GM19035 (cell line): ENCODE measurements at regions not wholly inside any gene's neighbourhood (a gene's known extent, or its start where the extent isn't known, plus 50 kb on each side); places are given as distances from the start of the nearest gene placed in this dataset.
"Not testable (repeated sequence)": the region's sequence is repeated elsewhere in the genome, so short reads cannot be mapped to it uniquely, and the experiment has no call there.

ENCODE experiments used
- ATAC-seq: cut with Tn5 transposase; IDR thresholded peaks from one replicate; pipeline ENCODE4 v1.9.1; 2021; ENCODE audit not compliant: unreplicated experiment

- no peak for ATAC-seq
Measured at GRCh38 chr15:35912196-35912595, 366.2 kb upstream of the DPH6 start.

DNA sequence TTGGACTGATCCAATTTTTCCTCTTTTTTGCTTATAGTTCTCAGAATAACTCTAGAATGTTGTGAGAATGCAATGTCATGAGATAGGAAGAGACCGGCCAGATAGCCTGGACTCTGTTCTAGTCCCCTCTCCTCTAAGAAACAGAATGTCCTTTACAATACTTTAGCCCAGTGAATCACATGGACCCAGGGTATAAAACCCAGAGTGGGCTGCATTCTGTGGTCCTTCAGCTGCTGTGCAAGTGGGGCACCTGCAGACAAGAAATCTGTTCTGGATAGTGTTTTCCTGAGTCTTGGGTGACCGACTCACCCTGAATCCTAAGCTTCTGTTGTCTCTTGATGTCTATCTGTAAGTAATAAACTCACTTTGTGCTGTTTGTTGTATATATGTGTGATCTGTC, 368.6 kb upstream of the DPH6 start:
- ATAC-seq = no peak

GRCh38 chr15:35921046-35921445, 375.1 kb upstream of the DPH6 start:
- no peak for ATAC-seq

GRCh38 chr15:35925275-35926006, 379.5 kb upstream of the DPH6 start:
- no peak for ATAC-seq

DNA sequence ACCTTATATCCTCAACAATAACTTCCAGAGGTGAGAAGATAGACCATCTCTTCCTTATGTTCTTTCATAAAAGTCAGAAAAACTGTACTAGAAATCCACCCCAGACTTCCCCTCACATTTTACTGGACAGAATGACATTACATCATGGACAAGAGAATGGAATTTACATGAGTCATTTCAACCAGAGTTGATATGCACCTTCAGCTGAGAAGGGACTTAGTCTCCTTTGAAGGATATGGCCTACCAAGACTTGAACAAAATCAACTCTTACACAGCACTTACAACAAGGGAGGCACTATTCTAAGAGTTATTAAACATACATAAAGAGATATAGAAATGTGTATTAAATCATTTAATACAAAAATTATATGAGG, 380.0 kb upstream of the DPH6 start:
- ATAC-seq = no peak

- no peak for ATAC-seq
Measured at GRCh38 chr15:35928847-35929246, 382.9 kb upstream of the DPH6 start.

- peak; percentile 85 for ATAC-seq
Measured at GRCh38 chr15:35929740-35930444, 383.9 kb upstream of the DPH6 start.

DNA sequence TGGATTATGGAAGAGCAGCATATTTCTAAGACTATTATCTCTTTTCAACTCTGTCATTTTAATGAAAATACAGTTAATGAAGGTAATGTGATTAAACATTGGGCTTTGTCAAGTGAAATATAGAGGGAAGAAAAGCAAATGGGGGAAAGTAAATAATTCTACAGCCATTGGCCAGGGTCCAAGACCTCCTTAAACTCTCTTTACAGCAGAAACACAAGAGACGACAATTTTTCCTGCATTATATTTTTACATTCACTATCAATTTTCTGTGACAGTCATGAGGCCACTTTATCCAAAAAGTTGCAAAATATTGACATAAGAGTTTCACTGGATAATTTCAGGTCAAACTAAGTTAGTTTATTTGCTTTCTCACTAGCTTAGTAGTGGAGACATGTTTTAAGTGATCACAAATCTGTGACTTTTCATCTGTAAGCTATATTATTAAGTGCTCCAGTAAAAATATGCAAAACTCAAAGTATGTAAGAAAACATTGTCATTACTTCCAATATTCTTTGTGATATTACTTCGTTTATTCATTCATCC, 385.9 kb upstream of the DPH6 start:
- ATAC-seq = no peak

DNA sequence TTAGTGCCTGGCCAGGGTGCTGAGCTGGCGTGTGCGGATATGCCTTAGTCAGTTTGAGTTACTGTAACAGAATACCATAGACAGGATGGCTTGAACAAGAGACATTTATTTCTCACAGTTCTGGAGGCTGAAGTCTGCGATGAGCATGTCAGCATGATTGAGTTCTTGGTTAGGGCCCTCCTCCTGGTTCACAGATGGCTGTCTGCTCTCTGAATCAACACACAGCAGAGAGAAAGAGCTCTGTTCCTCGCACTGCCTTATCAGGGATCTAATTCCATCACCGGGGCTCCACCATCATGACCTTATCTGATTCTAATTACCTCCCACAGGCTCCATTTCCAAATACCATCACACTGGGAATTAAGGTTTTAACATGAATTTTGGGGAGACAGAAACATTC, 386.6 kb upstream of the DPH6 start:
- no peak for ATAC-seq

DNA sequence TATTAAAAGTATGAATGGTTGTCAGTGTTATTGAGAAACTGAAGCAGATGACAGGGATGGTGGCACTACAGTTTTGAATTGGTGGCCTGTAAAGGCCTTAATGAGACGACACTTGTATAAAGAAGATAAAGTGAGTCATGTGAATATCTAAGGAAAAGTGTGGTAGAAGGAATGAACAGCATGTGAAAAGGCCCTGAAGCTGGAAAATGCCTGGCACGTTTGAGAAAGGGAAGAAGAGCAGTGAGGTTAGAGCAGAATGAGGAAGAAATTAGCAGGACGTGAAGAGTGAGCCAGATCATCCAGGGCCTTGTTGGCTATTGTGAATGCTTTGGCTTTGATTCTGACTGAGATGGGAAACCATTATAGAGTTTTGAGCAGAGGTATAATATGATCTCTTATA, 387.6 kb upstream of the DPH6 start:
- no peak for ATAC-seq

GRCh38 chr15:35934383-35935049, 388.6 kb upstream of the DPH6 start:
- ATAC-seq = no peak

- ATAC-seq = no peak
Measured at GRCh38 chr15:35936284-35936683, 390.3 kb upstream of the DPH6 start.

DNA sequence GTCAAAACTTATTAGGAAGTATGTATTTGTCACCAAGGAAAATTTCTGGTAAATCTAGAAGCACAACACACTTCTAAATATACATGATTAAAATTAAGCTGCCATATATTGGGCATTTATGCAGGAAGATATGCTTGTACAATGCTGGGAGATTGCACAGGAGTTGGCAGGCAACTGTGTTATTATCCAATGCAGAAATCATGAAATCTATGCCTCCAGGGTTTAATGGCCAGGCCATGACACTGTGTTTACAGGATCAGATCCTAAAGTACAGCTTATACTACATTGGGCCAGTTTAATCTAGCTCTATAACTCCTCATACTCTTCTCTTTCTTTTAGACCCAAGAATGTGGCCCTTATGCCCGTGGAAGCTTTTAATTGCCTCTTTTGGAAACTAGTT, 391.4 kb upstream of the DPH6 start:
- no peak for ATAC-seq

DNA sequence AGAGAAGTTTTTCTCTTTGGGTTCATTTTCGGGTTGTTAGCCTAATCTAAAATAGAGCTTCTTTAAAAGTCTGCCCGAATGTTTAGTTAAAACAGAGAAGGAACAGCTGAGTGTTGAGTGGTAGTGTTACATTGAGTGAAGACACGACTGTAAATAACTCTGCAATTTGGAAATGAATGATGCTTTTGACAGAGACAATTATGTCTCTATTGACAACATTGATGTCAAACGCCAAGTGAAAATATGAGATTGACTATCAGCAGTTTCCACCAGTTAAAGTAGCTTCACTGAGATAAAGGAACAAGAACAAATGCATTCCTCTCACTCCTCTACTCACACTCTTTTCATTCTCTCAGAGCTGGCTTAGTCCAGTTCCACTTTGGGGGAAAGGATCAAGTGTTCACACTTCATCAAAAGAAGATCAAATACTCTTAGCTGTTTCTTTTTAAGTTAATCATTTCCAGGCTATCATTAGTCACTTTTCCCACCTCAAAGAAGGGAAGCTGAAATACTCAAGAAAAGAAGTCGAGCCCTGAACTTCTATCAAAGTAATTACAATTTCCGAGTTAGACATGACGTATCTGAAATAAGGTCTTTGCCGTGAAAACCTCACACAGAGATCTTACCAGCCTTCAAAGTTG, 399.1 kb upstream of the DPH6 start:
- no peak for ATAC-seq

GRCh38 chr15:35953424-35953823, 407.5 kb upstream of the DPH6 start:
- ATAC-seq = no peak

DNA sequence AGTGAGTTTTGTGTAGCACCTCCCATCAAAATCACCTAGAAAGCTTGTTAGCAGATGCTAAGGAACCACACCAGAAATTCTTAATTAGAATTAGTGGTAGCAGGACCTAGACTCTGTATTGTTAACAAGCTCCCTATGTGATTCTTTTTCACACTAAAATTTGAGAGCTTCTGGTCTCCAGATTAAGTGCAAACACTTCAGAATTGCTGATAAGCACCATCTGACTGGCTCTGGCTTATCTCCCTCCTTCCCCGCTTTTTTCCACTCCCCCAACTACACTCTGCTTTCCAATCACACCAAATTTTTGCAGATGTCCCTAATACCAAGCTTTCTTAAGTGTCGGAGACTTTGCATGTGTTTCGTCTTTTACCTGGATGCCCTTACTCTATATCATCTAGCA, 410.1 kb upstream of the DPH6 start:
- no peak for ATAC-seq

DNA sequence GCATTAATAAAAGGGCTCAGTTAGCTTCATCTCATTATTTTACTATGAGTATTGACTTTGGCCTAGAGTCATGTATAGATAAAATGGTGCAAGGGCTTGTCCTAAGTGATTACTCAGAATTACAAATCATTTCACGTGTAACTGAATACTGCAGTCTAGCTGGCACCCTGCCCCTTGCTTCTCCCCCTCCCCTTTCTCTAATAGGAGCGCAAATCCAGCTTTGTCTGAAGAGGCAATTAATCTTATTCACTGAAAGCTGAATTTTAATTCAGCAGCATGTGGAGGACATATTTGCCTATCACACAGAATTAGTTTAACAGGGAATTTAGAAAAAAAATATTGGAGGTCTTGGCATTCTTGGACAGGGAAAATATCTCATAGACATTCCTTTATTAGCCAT, 412.1 kb upstream of the DPH6 start:
- no peak for ATAC-seq

DNA sequence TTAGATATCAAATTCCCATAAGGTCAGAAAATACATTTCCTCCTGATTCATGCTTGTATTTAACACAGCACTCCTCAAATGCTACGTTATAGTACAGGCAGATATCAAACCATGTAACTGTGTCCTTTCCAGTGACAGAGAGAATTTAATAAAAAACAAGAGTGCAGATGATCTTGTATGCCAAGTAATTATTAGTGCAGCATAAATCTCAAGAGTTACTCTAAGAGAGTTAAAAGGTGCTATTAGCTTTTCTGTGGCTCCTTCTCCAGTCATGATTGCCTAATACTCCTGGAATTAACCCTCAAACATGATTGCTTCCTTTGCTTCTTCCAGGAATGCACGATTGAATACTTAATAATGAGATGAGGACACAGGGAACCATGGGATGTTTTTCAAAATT, 413.0 kb upstream of the DPH6 start:
- no peak for ATAC-seq

DNA sequence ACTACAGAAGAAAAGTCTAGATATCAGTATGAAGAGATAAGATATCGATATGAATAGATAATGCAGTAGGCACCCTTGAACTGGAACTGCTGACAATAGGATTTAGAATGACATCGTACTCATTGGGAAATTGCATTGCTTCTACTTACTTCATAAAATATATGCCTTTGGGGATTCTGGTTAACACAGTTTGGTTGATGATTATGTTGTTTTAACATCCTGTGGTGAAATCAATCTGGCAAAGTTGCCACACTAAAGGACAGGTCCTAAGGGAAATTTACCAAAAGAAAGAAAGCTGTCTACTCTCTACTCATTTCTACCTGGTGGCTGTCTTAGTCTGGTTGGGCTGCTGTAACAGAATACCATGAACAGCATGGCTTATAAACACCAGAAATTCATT, 417.4 kb upstream of the DPH6 start:
- no peak for ATAC-seq

GRCh38 chr15:35966781-35967180, 420.8 kb upstream of the DPH6 start:
- no peak for ATAC-seq

- not testable (repeated sequence) for ATAC-seq
Measured at GRCh38 chr15:35967968-35968367, 422.0 kb upstream of the DPH6 start.

DNA sequence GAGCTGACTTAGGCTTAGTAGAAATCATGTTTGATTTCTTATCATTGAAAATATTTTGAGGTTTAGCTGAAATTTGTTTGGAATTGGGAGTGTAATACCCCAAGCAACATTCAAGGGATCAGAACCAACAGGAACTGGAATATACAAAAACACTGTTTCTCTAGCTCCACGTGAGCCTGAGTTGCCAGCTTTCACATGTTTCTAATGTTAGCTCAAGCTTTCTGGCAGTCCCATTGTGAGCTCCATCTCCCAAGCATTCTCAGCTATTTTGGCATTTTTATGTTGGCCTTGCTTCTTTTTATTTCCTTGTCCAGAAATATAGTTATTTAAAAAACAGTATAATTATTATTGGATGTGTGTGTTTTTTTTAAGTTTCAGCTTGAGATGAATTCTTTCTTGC, 427.1 kb upstream of the DPH6 start:
- ATAC-seq = no peak
